ENCODE measurements at regions not wholly inside any gene's neighbourhood (a gene's known extent, or its start where the extent isn't known, plus 50 kb on each side); places are given as distances from the start of the nearest gene placed in this dataset.

- CTCF ChIA-PET = no interaction called here
Observed at GRCh38 chr4:31392923-31393322, 672.8 kb downstream of the PCDH7 start.

GRCh38 chr4:31408121-31408520 is 688.0 kb downstream of the PCDH7 start:
- POLR2A ChIA-PET = no interaction called here
- TF ChIP-seq CTCF (IDR thresholded peaks at IDR 0.05; ENCODE audit: control extremely low read depth, extremely low read depth, low read depth, missing control alignments) = no peak
- no peak for DNase-seq (ENCODE audit: extremely low spot score)
- CTCF ChIA-PET = no interaction called here

More at GRCh38 chr4:31392923-31393322, 672.8 kb downstream of the PCDH7 start:
- TF ChIP-seq CTCF (IDR thresholded peaks at IDR 0.05; ENCODE audit: control extremely low read depth, extremely low read depth, low read depth, missing control alignments) = no peak
- no peak for DNase-seq (ENCODE audit: extremely low spot score)
- POLR2A ChIA-PET = no interaction called here

DNA sequence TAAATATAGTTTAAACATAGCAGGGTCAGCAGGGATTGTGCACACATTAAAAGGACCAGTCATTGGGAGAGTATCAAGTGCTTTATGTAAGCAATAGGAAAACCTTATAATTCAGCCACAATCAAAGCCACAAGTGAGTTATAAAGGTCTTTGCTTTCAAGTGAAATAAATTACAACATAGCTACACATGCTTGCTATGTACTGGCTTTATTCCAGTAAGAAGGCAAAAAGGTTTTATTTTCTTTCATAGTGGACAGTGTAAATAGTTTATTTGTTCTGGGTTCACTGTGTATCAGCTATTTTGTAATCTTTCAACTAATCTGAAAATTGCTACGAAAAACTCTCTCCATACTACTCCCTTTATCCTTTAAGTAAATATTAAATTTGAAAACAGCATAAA is 691.4 kb downstream of the PCDH7 start:
- no peak for TF ChIP-seq CTCF (IDR thresholded peaks at IDR 0.05; ENCODE audit: control extremely low read depth, extremely low read depth, low read depth, missing control alignments)
- no peak for DNase-seq (ENCODE audit: extremely low spot score)
- POLR2A ChIA-PET = no interaction called here
- CTCF ChIA-PET = no interaction called here

DNA sequence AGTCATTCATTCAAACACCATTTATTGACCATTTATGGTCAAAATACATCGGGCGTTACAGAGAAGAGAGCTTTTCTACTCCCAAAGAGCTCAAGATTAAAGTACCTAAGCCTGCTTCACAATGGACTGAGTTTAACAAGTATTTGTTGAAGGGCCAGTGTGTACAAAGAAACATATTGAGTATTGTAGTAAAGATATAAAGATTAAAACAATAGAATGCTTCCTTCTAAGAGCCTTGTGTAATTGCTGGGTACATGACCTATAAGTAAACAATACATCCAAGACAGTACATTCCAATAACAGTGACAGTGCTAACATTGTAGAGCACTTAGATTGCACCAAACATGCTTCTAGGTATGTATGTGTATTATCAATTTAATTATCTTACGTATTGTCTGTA is 695.5 kb downstream of the PCDH7 start:
- ChIA-PET CTCF (interaction anchor here (1.0 kb wide), 1 partner anchor 43 kb away, joined by 3 read pairs; no protein-coding TSS in a partner anchor), POLR2A (no interaction called here)

DNA sequence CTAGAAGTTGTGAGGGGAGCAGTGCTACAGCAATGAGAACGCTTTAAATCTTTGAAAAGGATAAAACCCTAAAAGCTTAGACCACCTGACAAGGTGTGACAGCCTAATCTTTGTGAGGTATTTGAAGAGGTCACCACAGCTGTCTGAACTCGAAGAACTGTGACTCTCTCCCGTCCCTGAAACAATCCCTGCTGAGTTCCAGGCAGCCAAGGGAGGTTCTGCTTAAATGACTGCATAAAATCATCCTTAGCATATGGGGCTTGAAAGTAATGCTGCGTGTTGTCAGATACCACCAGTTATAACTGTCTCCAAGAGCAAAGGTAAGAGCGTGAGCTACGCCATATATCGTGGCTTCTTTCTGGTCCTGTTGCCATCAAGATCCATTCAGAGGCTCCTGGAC is 696.3 kb downstream of the PCDH7 start:
- CTCF ChIA-PET = interaction anchor here (1.0 kb wide), 1 partner anchor 42 kb away, joined by 3 read pairs; no protein-coding TSS in a partner anchor
- POLR2A ChIA-PET = no interaction called here

More for the DNA sequence above, 695.5 kb downstream of the PCDH7 start:
- TF ChIP-seq CTCF (IDR thresholded peaks at IDR 0.05; ENCODE audit: control extremely low read depth, extremely low read depth, low read depth, missing control alignments) = no peak
- no peak for DNase-seq (ENCODE audit: extremely low spot score)

GRCh38 chr4:31417040-31417439 is 696.9 kb downstream of the PCDH7 start:
- POLR2A ChIA-PET = no interaction called here
- no peak for DNase-seq (ENCODE audit: extremely low spot score)
- CTCF ChIA-PET = interaction anchor here (1.0 kb wide), 1 partner anchor 42 kb away, joined by 3 read pairs; no protein-coding TSS in a partner anchor
- no peak for TF ChIP-seq CTCF (IDR thresholded peaks at IDR 0.05; ENCODE audit: control extremely low read depth, extremely low read depth, low read depth, missing control alignments)

More for the DNA sequence above, 696.3 kb downstream of the PCDH7 start:
- TF ChIP-seq CTCF (IDR thresholded peaks at IDR 0.05; ENCODE audit: control extremely low read depth, extremely low read depth, low read depth, missing control alignments) = no peak
- no peak for DNase-seq (ENCODE audit: extremely low spot score)

- DNase-seq (ENCODE audit: extremely low spot score) = no peak
- ChIA-PET CTCF (no interaction called here), POLR2A (no interaction called here)
- no peak for TF ChIP-seq CTCF (IDR thresholded peaks at IDR 0.05; ENCODE audit: control extremely low read depth, extremely low read depth, low read depth, missing control alignments)
Observed at GRCh38 chr4:31422006-31422405, 701.8 kb downstream of the PCDH7 start.
